WTC11 (cell line): ENCODE measurements at regions not wholly inside any gene's neighbourhood (a gene's known extent, or its start where the extent isn't known, plus 50 kb on each side); places are given as distances from the start of the nearest gene placed in this dataset.

Experiments used
- ATAC-seq: fragments of 200-7000 bp; cut with Tn5 transposase; 2 replicates; pipeline ENCODE4 v1.10.0; 2021; ENCODE audit warnings: mild to moderate bottlenecking, moderate library complexity
- CTCF ChIA-PET: fragments of 300-600 bp; sonication (Branson Sonifier 250); formaldehyde crosslinking; loops from one replicate; lab custom pipeline; 2021; ENCODE audit warnings: antibody characterized with exemption; lab: Charles Lee
- POLR2A ChIA-PET: fragments of 350-600 bp; sonication (Branson Sonifier 250); formaldehyde crosslinking; loops from one replicate; lab custom pipeline; 2021; ENCODE audit warnings: antibody characterized with exemption; lab: Charles Lee
- DNase-seq: peaks from one replicate; pipeline ENCODE4 v3.0.0; 2021; ENCODE audit warnings: low spot score
- H3K27ac Mint-ChIP-seq: 2 replicates; pipeline ENCODE4 v1.8.0; 2021; ENCODE audit warnings: mixed read lengths
- H3K27me3 Mint-ChIP-seq: 2 replicates; pipeline ENCODE4 v1.8.0; 2021; ENCODE audit warnings: low read depth, mild to moderate bottlenecking, moderate library complexity, mixed read lengths
- H3K36me3 Mint-ChIP-seq: 2 replicates; pipeline ENCODE4 v1.8.0; 2021; ENCODE audit warnings: mixed read lengths
- H3K4me1 Mint-ChIP-seq: 2 replicates; pipeline ENCODE4 v1.8.0; 2022; ENCODE audit warnings: mixed read lengths
- H3K4me3 Mint-ChIP-seq: 2 replicates; pipeline ENCODE4 v1.8.0; 2021; ENCODE audit warnings: mild to moderate bottlenecking, moderate library complexity, mixed read lengths
- H3K9me3 Mint-ChIP-seq: 2 replicates; pipeline ENCODE4 v1.8.0; 2021; ENCODE audit warnings: mixed read lengths
- ATF2 ChIP-seq: sonication (generic); formaldehyde crosslinking; IDR thresholded peaks from 2 replicates; pipeline ENCODE4 v1.8.1; 2022; ENCODE audit warnings: low read depth, missing genetic modification reagents, borderline replicate concordance
- ATF3 ChIP-seq: sonication (generic); formaldehyde crosslinking; conservative IDR thresholded peaks from 2 replicates; pipeline ENCODE4 v1.8.1; 2022; ENCODE audit warnings: mild to moderate bottlenecking, missing genetic modification reagents
- CREB1 ChIP-seq: sonication (generic); formaldehyde crosslinking; IDR thresholded peaks from 2 replicates; pipeline ENCODE4 v1.8.0; 2023; ENCODE audit warnings: mild to moderate bottlenecking, missing genetic modification reagents
- CREM ChIP-seq: sonication (generic); formaldehyde crosslinking; IDR thresholded peaks from 2 replicates; pipeline ENCODE4 v1.8.1; 2022; ENCODE audit warnings: mild to moderate bottlenecking, missing genetic modification reagents, moderate library complexity
- ESRRA ChIP-seq: sonication (generic); formaldehyde crosslinking; IDR thresholded peaks from 2 replicates; pipeline ENCODE4 v1.8.1; 2022; ENCODE audit warnings: mild to moderate bottlenecking, missing genetic modification reagents, borderline replicate concordance
- FOXJ3 ChIP-seq: sonication (generic); formaldehyde crosslinking; IDR thresholded peaks from 2 replicates; pipeline ENCODE4 v1.9.0; 2021; ENCODE audit warnings: missing genetic modification reagents, mild to moderate bottlenecking, borderline replicate concordance
- FOXK1 ChIP-seq: sonication (generic); formaldehyde crosslinking; IDR thresholded peaks from 2 replicates; pipeline ENCODE4 v1.8.0; 2022; ENCODE audit warnings: mild to moderate bottlenecking, moderate library complexity, missing genetic modification reagents
- FOXP4 ChIP-seq: sonication (generic); formaldehyde crosslinking; IDR thresholded peaks from 2 replicates; pipeline ENCODE4 v1.8.0; 2022; ENCODE audit warnings: mild to moderate bottlenecking, missing genetic modification reagents
- GRHL2 ChIP-seq: fragments of 250-450 bp; sonication (Bioruptor Pico); IDR thresholded peaks from 2 replicates; pipeline ENCODE4 v1.8.0; 2022; ENCODE audit warnings: mild to moderate bottlenecking, moderate library complexity; ENCODE audit not compliant: insufficient replicate concordance, severe bottlenecking
- HMGA2 ChIP-seq: fragments of 250-450 bp; sonication (Bioruptor Pico); IDR thresholded peaks from 2 replicates; pipeline ENCODE4 v1.4.0; 2021; ENCODE audit warnings: mild to moderate bottlenecking, moderate library complexity
- IRF1 ChIP-seq: sonication (generic); formaldehyde crosslinking; IDR thresholded peaks from 2 replicates; pipeline ENCODE4 v1.8.0; 2023; ENCODE audit warnings: missing genetic modification reagents
- MXD4 ChIP-seq: fragments of 250-450 bp; sonication (Bioruptor Pico); IDR thresholded peaks from 2 replicates; pipeline ENCODE4 v1.8.0; 2021; ENCODE audit warnings: mild to moderate bottlenecking, moderate library complexity, borderline replicate concordance
- PRDM15 ChIP-seq: sonication (generic); formaldehyde crosslinking; IDR thresholded peaks from 2 replicates; pipeline ENCODE4 v1.8.0; 2022; ENCODE audit warnings: missing genetic modification reagents
- RORB ChIP-seq: fragments of 250-450 bp; sonication (Bioruptor Pico); IDR thresholded peaks from 2 replicates; pipeline ENCODE4 v1.9.0; 2021; ENCODE audit warnings: mild to moderate bottlenecking
- SMAD4 ChIP-seq: sonication (generic); formaldehyde crosslinking; IDR thresholded peaks from 2 replicates; pipeline ENCODE4 v1.8.0; 2022; ENCODE audit warnings: mild to moderate bottlenecking, missing genetic modification reagents
- SOX15 ChIP-seq: fragments of 250-450 bp; sonication (Bioruptor Pico); IDR thresholded peaks from 2 replicates; pipeline ENCODE4 v1.9.0; 2021; ENCODE audit warnings: mild to moderate bottlenecking
- SP1 ChIP-seq: sonication (generic); formaldehyde crosslinking; conservative IDR thresholded peaks from 2 replicates; pipeline ENCODE4 v1.8.1; 2022; ENCODE audit warnings: missing genetic modification reagents
- TEAD4 ChIP-seq: sonication (generic); formaldehyde crosslinking; IDR thresholded peaks from 2 replicates; pipeline ENCODE4 v1.8.0; 2022; ENCODE audit warnings: mild to moderate bottlenecking, missing genetic modification reagents
- ZNF138 ChIP-seq: sonication (generic); formaldehyde crosslinking; conservative IDR thresholded peaks from 2 replicates; pipeline ENCODE4 v1.8.1; 2022; ENCODE audit warnings: mild to moderate bottlenecking, moderate library complexity, missing genetic modification reagents
- ZNF425 ChIP-seq: fragments of 250-450 bp; sonication (Bioruptor Pico); conservative IDR thresholded peaks from 2 replicates; pipeline ENCODE4 v1.9.0; 2021; ENCODE audit warnings: mild to moderate bottlenecking
- ZNF532 ChIP-seq: fragments of 250-450 bp; sonication (Bioruptor Pico); IDR thresholded peaks from 2 replicates; pipeline ENCODE4 v1.9.0; 2021; ENCODE audit warnings: mild to moderate bottlenecking, borderline replicate concordance

- TF ChIP-seq ZNF425 = no peak
- no peak for TF ChIP-seq TEAD4 (CRISPR knock-in tag)
- no peak for TF ChIP-seq CREB1 (CRISPR knock-in tag)
- TF ChIP-seq GRHL2 = no peak
- TF ChIP-seq ATF3 (CRISPR knock-in tag) = no peak
- TF ChIP-seq SMAD4 = no peak
Measured at GRCh38 chr3:115548611-115549010, 74.7 kb upstream of the GAP43 start (continued).

GRCh38 chr3:115549071-115549470 is 74.2 kb upstream of the GAP43 start:
- Mint-ChIP-seq H3K9me3 (no peaks in the 10 kb centered on the region), H3K27me3 (peaks cover 28% of the 10 kb centered on the region), H3K4me3 (no peak overlapping the region), H3K4me1 (peaks cover 19% of the 10 kb centered on the region), H3K36me3 (no peaks in the 10 kb centered on the region), H3K27ac (no peak overlapping the region)
- no peak for DNase-seq
- ChIA-PET CTCF (no interaction called here), POLR2A (no interaction called here)
- no peak for ATAC-seq
- no peak for TF ChIP-seq SP1 (CRISPR knock-in tag)
- no peak for TF ChIP-seq ESRRA (CRISPR knock-in tag)
- TF ChIP-seq MXD4 (CRISPR knock-in tag) = no peak
- no peak for TF ChIP-seq FOXK1 (CRISPR knock-in tag)
- no peak for TF ChIP-seq CREM (CRISPR knock-in tag)
- no peak for TF ChIP-seq SMAD4
- no peak for TF ChIP-seq PRDM15
- TF ChIP-seq SOX15 (CRISPR knock-in tag) = no peak
- TF ChIP-seq IRF1 = no peak
- no peak for TF ChIP-seq HMGA2 (CRISPR knock-in tag)
- TF ChIP-seq RORB = no peak
- TF ChIP-seq ZNF138 (CRISPR knock-in tag) = no peak
- no peak for TF ChIP-seq FOXJ3
- no peak for TF ChIP-seq ATF2
- no peak for TF ChIP-seq FOXP4 (CRISPR knock-in tag)
- TF ChIP-seq ATF3 (CRISPR knock-in tag) = no peak
- no peak for TF ChIP-seq ZNF532 (CRISPR knock-in tag)
